ENCODE measurements at regions not wholly inside any gene's neighbourhood (a gene's known extent, or its start where the extent isn't known, plus 50 kb on each side); places are given as distances from the start of the nearest gene placed in this dataset.

GRCh38 chr5:148937239-148937638, 110.8 kb downstream of the ADRB2 start:
- TF ChIP-seq, protein P1, sequence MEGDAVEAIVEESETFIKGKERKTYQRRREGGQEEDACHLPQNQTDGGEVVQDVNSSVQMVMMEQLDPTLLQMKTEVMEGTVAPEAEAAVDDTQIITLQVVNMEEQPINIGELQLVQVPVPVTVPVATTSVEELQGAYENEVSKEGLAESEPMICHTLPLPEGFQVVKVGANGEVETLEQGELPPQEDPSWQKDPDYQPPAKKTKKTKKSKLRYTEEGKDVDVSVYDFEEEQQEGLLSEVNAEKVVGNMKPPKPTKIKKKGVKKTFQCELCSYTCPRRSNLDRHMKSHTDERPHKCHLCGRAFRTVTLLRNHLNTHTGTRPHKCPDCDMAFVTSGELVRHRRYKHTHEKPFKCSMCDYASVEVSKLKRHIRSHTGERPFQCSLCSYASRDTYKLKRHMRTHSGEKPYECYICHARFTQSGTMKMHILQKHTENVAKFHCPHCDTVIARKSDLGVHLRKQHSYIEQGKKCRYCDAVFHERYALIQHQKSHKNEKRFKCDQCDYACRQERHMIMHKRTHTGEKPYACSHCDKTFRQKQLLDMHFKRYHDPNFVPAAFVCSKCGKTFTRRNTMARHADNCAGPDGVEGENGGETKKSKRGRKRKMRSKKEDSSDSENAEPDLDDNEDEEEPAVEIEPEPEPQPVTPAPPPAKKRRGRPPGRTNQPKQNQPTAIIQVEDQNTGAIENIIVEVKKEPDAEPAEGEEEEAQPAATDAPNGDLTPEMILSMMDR (IDR thresholded peaks at IDR 0.05) = no peak
- no peak for TF ChIP-seq POLR2AphosphoS5 (IDR thresholded peaks at IDR 0.05)
